Smooth muscle cell (in vitro differentiated cells): ENCODE measurements at regions not wholly inside any gene's neighbourhood (a gene's known extent, or its start where the extent isn't known, plus 50 kb on each side); places are given as distances from the start of the nearest gene placed in this dataset.

Experiments
- DNase-seq: peaks from one replicate; lab custom pipeline; 2025; ENCODE audit not compliant: unreplicated experiment; lab: John Stamatoyannopoulos, UW
- H2AFZ ChIP-seq: fragments of 200-600 bp; sonication (generic); 2 replicates; pipeline ENCODE4 v1.6.0; 2016; ENCODE audit warnings: antibody characterized with exemption, low read depth, mild to moderate bottlenecking
- H3F3A ChIP-seq: fragments of 200-600 bp; sonication (generic); 2 replicates; pipeline ENCODE4 v1.6.0; 2017; ENCODE audit warnings: antibody characterized with exemption, low read depth
- H3K27ac ChIP-seq: fragments of 200-600 bp; sonication (generic); 2 replicates; pipeline ENCODE4 v1.5.1; 2016; ENCODE audit warnings: low read depth, mild to moderate bottlenecking
- H3K27me3 ChIP-seq: fragments of 200-600 bp; sonication (generic); 2 replicates; pipeline ENCODE4 v1.6.1; 2016; ENCODE audit warnings: low read depth, mild to moderate bottlenecking
- H3K36me3 ChIP-seq: fragments of 200-600 bp; sonication (generic); 2 replicates; pipeline ENCODE4 v1.5.1; 2016; ENCODE audit warnings: low read depth
- H3K4me1 ChIP-seq: fragments of 200-600 bp; sonication (generic); 2 replicates; pipeline ENCODE4 v1.5.1; 2016; ENCODE audit warnings: low read depth
- H3K4me2 ChIP-seq: fragments of 200-600 bp; sonication (generic); 2 replicates; pipeline ENCODE4 v1.6.0; 2016; ENCODE audit warnings: mild to moderate bottlenecking
- H3K4me3 ChIP-seq: fragments of 200-600 bp; sonication (generic); 2 replicates; pipeline ENCODE4 v1.5.1; 2016; ENCODE audit warnings: mild to moderate bottlenecking
- H3K79me2 ChIP-seq: fragments of 200-600 bp; sonication (generic); 2 replicates; pipeline ENCODE4 v1.6.0; 2016; ENCODE audit warnings: low read depth, mild to moderate bottlenecking
- H3K9ac ChIP-seq: fragments of 200-600 bp; sonication (generic); 2 replicates; pipeline ENCODE4 v1.6.0; 2016; ENCODE audit warnings: low read depth
- H3K9me3 ChIP-seq: fragments of 200-600 bp; sonication (generic); replicated peaks from 2 replicates; pipeline ENCODE4 v1.5.1; 2016; ENCODE audit warnings: low read depth
- H4K20me1 ChIP-seq: fragments of 200-600 bp; sonication (generic); 2 replicates; pipeline ENCODE4 v1.6.0; 2016; ENCODE audit warnings: low read depth
- WGBS: methylation state at CpG from one replicate; pipeline ENCODE4 v1.1.7; 2016; ENCODE audit warnings: low lambda C conversion rate; 5-methylcytosine and 5-hydroxymethylcytosine counted together
- TF ChIP-seq, protein P1 (sequence below): fragments of 200-600 bp; sonication (generic); IDR thresholded peaks from 2 replicates; pipeline ENCODE4 v1.5.1; 2017; ENCODE audit warnings: borderline replicate concordance, mild to moderate bottlenecking, antibody characterized with exemption; ENCODE audit not compliant: insufficient read depth, poor library complexity, severe bottlenecking

DNA sequence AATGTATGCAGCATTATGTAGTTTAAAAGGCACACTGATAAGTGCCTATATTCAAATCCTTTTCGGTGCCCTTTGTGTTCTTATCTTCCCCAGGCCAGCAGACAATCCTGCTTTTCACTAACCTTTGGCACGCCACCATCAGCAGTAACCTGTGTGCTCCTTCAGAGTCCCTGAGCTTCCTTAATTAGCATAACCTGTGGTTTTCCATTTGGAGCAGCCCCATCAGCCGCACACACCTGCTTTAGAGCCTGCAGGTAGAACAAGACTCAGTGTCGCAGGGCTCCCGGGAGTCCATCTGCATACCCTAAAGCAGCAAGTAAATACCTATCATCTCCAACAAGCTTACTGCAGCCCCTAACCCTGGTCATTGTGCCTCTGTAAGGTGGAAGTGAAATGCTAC lies 755.1 kb downstream of the ROBO2 start:
- H3K27ac ChIP-seq: no peak overlapping the region
- no peak overlapping the region for H2AFZ ChIP-seq
- H3K79me2 ChIP-seq: no peaks in the 10 kb centered on the region
- H3K9me3 ChIP-seq: no peaks in the 10 kb centered on the region
- H3K9ac ChIP-seq: no peak overlapping the region
- no peak for DNase-seq
- H3K27me3 ChIP-seq: no peaks in the 10 kb centered on the region
- H4K20me1 ChIP-seq: no peaks in the 10 kb centered on the region
- no peaks in the 10 kb centered on the region for H3K36me3 ChIP-seq
- H3F3A ChIP-seq: no peaks in the 10 kb centered on the region
- no peak overlapping the region for H3K4me3 ChIP-seq
- TF ChIP-seq, protein P1, sequence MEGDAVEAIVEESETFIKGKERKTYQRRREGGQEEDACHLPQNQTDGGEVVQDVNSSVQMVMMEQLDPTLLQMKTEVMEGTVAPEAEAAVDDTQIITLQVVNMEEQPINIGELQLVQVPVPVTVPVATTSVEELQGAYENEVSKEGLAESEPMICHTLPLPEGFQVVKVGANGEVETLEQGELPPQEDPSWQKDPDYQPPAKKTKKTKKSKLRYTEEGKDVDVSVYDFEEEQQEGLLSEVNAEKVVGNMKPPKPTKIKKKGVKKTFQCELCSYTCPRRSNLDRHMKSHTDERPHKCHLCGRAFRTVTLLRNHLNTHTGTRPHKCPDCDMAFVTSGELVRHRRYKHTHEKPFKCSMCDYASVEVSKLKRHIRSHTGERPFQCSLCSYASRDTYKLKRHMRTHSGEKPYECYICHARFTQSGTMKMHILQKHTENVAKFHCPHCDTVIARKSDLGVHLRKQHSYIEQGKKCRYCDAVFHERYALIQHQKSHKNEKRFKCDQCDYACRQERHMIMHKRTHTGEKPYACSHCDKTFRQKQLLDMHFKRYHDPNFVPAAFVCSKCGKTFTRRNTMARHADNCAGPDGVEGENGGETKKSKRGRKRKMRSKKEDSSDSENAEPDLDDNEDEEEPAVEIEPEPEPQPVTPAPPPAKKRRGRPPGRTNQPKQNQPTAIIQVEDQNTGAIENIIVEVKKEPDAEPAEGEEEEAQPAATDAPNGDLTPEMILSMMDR: no peak
- no peak overlapping the region for H3K4me2 ChIP-seq
- H3K4me1 ChIP-seq: peaks cover 7% of the 10 kb centered on the region
- WGBS: 36% methylated on average over 5 of the region's 5 CpGs

DNA sequence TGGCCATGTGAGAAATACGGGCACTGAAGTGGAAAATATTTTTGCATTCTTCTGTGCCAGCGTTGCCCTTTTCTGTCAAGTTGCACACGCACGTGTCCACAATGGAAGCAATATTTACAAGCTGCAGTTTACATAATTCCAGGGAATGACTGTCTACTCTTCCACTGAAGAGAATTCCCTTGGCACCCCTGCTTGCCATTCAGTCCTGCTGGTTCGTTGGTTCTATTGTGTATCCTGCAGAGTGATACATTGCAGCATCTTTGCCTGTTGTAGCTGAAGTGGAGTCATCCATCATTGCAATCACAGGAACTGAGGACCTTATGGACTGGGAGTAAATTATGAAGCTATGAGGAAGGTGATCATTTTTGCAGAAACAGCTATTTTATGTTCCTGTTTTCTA lies 759.4 kb downstream of the ROBO2 start:
- WGBS: 91% methylated on average over 5 of the region's 5 CpGs
- Histone ChIP-seq H3K4me3 (no peak overlapping the region), H3K27ac (no peak overlapping the region), H3K36me3 (no peaks in the 10 kb centered on the region), H3K4me1 (peaks cover 7% of the 10 kb centered on the region), H3K9ac (no peak overlapping the region), H3F3A (no peaks in the 10 kb centered on the region), H3K79me2 (no peaks in the 10 kb centered on the region), H4K20me1 (no peaks in the 10 kb centered on the region), H3K4me2 (no peak overlapping the region), H2AFZ (no peak overlapping the region), H3K27me3 (no peaks in the 10 kb centered on the region), H3K9me3 (no peaks in the 10 kb centered on the region)
- DNase-seq: no peak
- TF ChIP-seq, protein P1: no peak

DNA sequence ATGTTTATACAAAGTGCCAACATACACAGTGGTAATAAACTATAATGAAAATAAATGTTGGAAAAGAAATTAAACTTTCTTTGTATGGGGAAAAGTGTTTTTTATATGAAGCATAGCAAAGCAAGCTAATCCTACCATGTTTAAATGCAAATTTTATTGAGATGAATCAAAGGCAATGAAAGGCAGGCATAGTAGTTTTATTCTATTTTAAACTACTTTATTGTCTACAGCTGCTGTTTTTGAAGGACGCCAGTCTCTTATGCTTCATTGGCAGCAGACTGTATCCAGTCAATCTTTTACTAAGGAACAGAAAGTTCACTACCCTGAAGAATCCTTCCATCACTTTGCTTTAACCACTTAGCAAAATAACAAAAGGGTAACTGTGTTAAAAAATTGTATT lies 761.0 kb downstream of the ROBO2 start:
- H3K4me2 ChIP-seq: no peak overlapping the region
- H3K4me3 ChIP-seq: no peak overlapping the region
- no peaks in the 10 kb centered on the region for H3K27me3 ChIP-seq
- no peaks in the 10 kb centered on the region for H3K4me1 ChIP-seq
- H3K79me2 ChIP-seq: no peaks in the 10 kb centered on the region
- no peak for DNase-seq
- 82% methylated on average over 1 of the region's 1 CpG for WGBS
- no peak overlapping the region for H3K27ac ChIP-seq
- no peaks in the 10 kb centered on the region for H4K20me1 ChIP-seq
- H3K9ac ChIP-seq: no peak overlapping the region
- no peak overlapping the region for H2AFZ ChIP-seq
- H3K9me3 ChIP-seq: no peaks in the 10 kb centered on the region
- H3K36me3 ChIP-seq: no peaks in the 10 kb centered on the region
- no peaks in the 10 kb centered on the region for H3F3A ChIP-seq
- TF ChIP-seq, protein P1: no peak

DNA sequence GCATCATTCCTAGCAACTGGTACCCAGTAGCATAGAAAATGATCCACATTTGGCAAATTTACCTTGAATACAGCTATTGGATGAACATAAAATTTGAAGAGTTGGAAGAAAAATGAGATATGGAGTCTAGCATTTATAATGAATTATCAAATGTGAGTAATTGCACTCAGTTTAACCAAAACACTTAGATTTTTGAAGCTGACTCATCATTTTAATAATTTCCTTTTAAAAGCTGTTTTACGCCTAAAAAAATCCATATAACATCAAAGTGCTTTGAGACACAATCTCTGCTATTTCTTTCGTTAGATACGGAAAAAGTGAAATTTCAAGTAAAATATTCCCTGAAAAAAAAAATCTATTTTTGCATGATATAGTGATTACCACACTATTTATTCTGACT lies 767.4 kb downstream of the ROBO2 start:
- H3K9ac ChIP-seq: no peak overlapping the region
- no peak for DNase-seq
- WGBS: 94% methylated on average over 3 of the region's 3 CpGs
- no peaks in the 10 kb centered on the region for H3K9me3 ChIP-seq
- H3K27ac ChIP-seq: no peak overlapping the region
- TF ChIP-seq, protein P1: no peak
- H3K4me1 ChIP-seq: no peaks in the 10 kb centered on the region
- H3K4me2 ChIP-seq: no peak overlapping the region
- H3F3A ChIP-seq: no peaks in the 10 kb centered on the region
- H4K20me1 ChIP-seq: no peaks in the 10 kb centered on the region
- no peaks in the 10 kb centered on the region for H3K79me2 ChIP-seq
- no peak overlapping the region for H3K4me3 ChIP-seq
- no peaks in the 10 kb centered on the region for H3K36me3 ChIP-seq
- H2AFZ ChIP-seq: no peak overlapping the region
- H3K27me3 ChIP-seq: no peaks in the 10 kb centered on the region
